K562 (cell line): ENCODE measurements at regions not wholly inside any gene's neighbourhood (a gene's known extent, or its start where the extent isn't known, plus 50 kb on each side); places are given as distances from the start of the nearest gene placed in this dataset.

ENCODE experiments used
- ATAC-seq: fragments of 200-7000 bp; cut with Tn5 transposase; 3 replicates; pipeline ENCODE4 v1.9.1; 2020; ENCODE audit warnings: moderate library complexity
- BruUV-seq: library from RNA; stranded (reverse); fragments of 400-500 nt; replicated peaks from 2 replicates; lab custom pipeline; 2021; lab: Mats Ljungman, UMichigan
- CTCF ChIA-PET: fragments of 300-600 bp; formaldehyde crosslinking; extraction: SDS; loops from one replicate; lab custom pipeline; 2021; ENCODE audit warnings: low intra/inter-chr PET ratio; lab: Yijun Ruan, JAX
- POLR2A ChIA-PET: fragments of 300-600, 350-650 bp; sonication (Branson Sonifier 250); formaldehyde crosslinking; extraction: SDS; loops from one replicate; lab custom pipeline; 2021; ENCODE audit warnings: antibody characterized with exemption, inconsistent platforms; lab: Yijun Ruan, JAX
- DNase-seq, 4 experiments: peaks; one replicate each; pipeline versions ENCODE4 v3.0.0 to v3.0.0-alpha.2; 2011 to 2018; ENCODE audit warnings: low spot score in 3 of 4, mixed read lengths in 3 of 4; ENCODE audit errors: extremely low read depth in 1 of 4
- FAIRE-seq: peaks from 2 replicates; lab custom pipeline; 2011; peaks lifted over from hg19 to GRCh38; lab: Jason Lieb, UNC
- H2AFZ ChIP-seq: 2 replicates; pipeline ENCODE4 v1.6.0; 2011; ENCODE audit warnings: low read depth, low read length, control low read depth, inconsistent platforms
- H3K27ac ChIP-seq: fragments of 200-600 bp; 3 replicates; pipeline ENCODE4 v1.8.0; 2011; ENCODE audit warnings: low read depth, mild to moderate bottlenecking, control low read depth, inconsistent platforms, low read length, moderate library complexity, mixed read lengths; ENCODE audit errors: extremely low read depth
- H3K27me3 ChIP-seq, 2 experiments: fragments of 300-600 bp in 1 of 2; 2 replicates in 1 of 2; 3 replicates in 1 of 2; pipeline versions ENCODE4 v1.6.0 to v1.8.0; 2011; ENCODE audit warnings: inconsistent platforms in 2 of 2, low read length in 2 of 2, mild to moderate bottlenecking in 1 of 2, mixed read lengths in 1 of 2, moderate library complexity in 1 of 2; ENCODE audit not compliant: control insufficient read depth in 2 of 2, insufficient read depth in 2 of 2
- H3K36me3 ChIP-seq: fragments of 300-600 bp; 3 replicates; pipeline ENCODE4 v1.8.0; 2011; ENCODE audit warnings: mild to moderate bottlenecking, low read length, inconsistent platforms; ENCODE audit not compliant: control insufficient read depth, insufficient read depth
- H3K4me1 ChIP-seq, 2 experiments: fragments of 200-600 bp in 1 of 2; replicated peaks in 1 of 2; 2 replicates in 1 of 2; 3 replicates in 1 of 2; pipeline versions ENCODE4 v1.5.1 to v1.8.0; 2011; ENCODE audit warnings: inconsistent platforms in 2 of 2, low read length in 2 of 2, mild to moderate bottlenecking in 1 of 2, mixed read lengths in 1 of 2, moderate library complexity in 1 of 2; ENCODE audit not compliant: control insufficient read depth in 2 of 2, insufficient read depth in 2 of 2
- H3K4me2 ChIP-seq: 2 replicates; pipeline ENCODE4 v1.6.1; 2011; ENCODE audit warnings: low read length, control low read depth, inconsistent platforms, mixed read lengths; ENCODE audit not compliant: insufficient read depth
- H3K4me3 ChIP-seq: fragments of 200-600 bp; sonication (generic), shearing (Covaris generic); 2 replicates; pipeline ENCODE4 v1.5.1; 2016; ENCODE audit warnings: control low read depth, inconsistent platforms
- H3K79me2 ChIP-seq: fragments of 200-600 bp; 3 replicates; pipeline ENCODE4 v1.8.0; 2011; ENCODE audit warnings: low read length, inconsistent platforms; ENCODE audit not compliant: control insufficient read depth, insufficient read depth
- H3K9ac ChIP-seq, 2 experiments: 2 replicates each; pipeline versions ENCODE4 v1.6.0 to v1.6.1; 2011; ENCODE audit warnings: low read depth in 2 of 2, low read length in 2 of 2, control low read depth in 1 of 2, inconsistent platforms in 1 of 2, mild to moderate bottlenecking in 1 of 2, mixed read lengths in 1 of 2; ENCODE audit not compliant: insufficient read depth in 1 of 2
- H3K9me1 ChIP-seq: one replicate; pipeline ENCODE4 v1.6.0; 2011; ENCODE audit warnings: inconsistent platforms, mild to moderate bottlenecking, low read length, moderate library complexity; ENCODE audit not compliant: control insufficient read depth, insufficient read depth
- H3K9me3 ChIP-seq: replicated peaks from 2 replicates; pipeline ENCODE4 v1.5.1; 2011; ENCODE audit warnings: low read depth, low read length, inconsistent platforms; ENCODE audit not compliant: control insufficient read depth, insufficient read depth
- H4K20me1 ChIP-seq: replicated peaks from 2 replicates; pipeline ENCODE4 v1.6.1; 2011; ENCODE audit warnings: low read length, inconsistent platforms, mixed read lengths; ENCODE audit not compliant: control insufficient read depth, insufficient read depth
- HSF4 ChIP-seq: fragments of 250-450 bp; sonication (Bioruptor Pico); IDR thresholded peaks from 2 replicates; pipeline ENCODE4 v2.1.2; 2022; ENCODE audit warnings: mild to moderate bottlenecking, moderate library complexity, borderline replicate concordance
- ILF3 ChIP-seq: fragments of 450-650 bp; IDR thresholded peaks from 2 replicates; pipeline ENCODE4 v1.6.1; 2018; ENCODE audit warnings: antibody characterized with exemption, mild to moderate bottlenecking, moderate library complexity, borderline replicate concordance
- KDM2B ChIP-seq: fragments of 250-450 bp; sonication (Bioruptor Pico); IDR thresholded peaks from 2 replicates; pipeline ENCODE4 v1.8.0; 2021; ENCODE audit warnings: mild to moderate bottlenecking, moderate library complexity
- KLF16 ChIP-seq: IDR thresholded peaks from 2 replicates; pipeline ENCODE4 v1.6.1; 2016; ENCODE audit warnings: antibody characterized with exemption
- NEUROD1 ChIP-seq: fragments of 150-350 bp; IDR thresholded peaks from 2 replicates; pipeline ENCODE4 v1.6.1; 2014; ENCODE audit warnings: borderline replicate concordance, low read length, low read depth; ENCODE audit not compliant: partially characterized antibody
- PRMT5 ChIP-seq: sonication (generic); formaldehyde crosslinking; IDR thresholded peaks from 2 replicates; pipeline ENCODE4 v1.5.0; 2020; ENCODE audit warnings: missing genetic modification reagents
- TAF9B ChIP-seq: fragments of 450-650 bp; IDR thresholded peaks from 2 replicates; pipeline ENCODE4 v1.6.1; 2018; ENCODE audit warnings: mild to moderate bottlenecking; ENCODE audit not compliant: partially characterized antibody
- ZNF586 ChIP-seq: fragments of 450-650 bp; formaldehyde crosslinking; conservative IDR thresholded peaks from 2 replicates; pipeline ENCODE4 v1.4.0; 2020; ENCODE audit warnings: mild to moderate bottlenecking, moderate library complexity
- ZSCAN29 ChIP-seq: fragments of 450-650 bp; IDR thresholded peaks from 2 replicates; pipeline ENCODE4 v1.6.1; 2017
- WGBS: fragments of 100-300 bp; shearing (Covaris generic); methylation state at CpG from one replicate; pipeline ENCODE4 v1.1.6; 2016; ENCODE audit warnings: low coverage, mixed read lengths; ENCODE audit not compliant: insufficient coverage; ENCODE audit errors: missing lambda C conversion rate; 5-methylcytosine and 5-hydroxymethylcytosine counted together
- in situ Hi-C: fragments of 300-500 bp; cut with MboI; formaldehyde crosslinking; loops from 4 replicates; pipeline ENCODE4 v1.15.0; 2018; ENCODE audit warnings: inconsistent platforms, mixed read lengths
- intact Hi-C: fragments of 100-400 bp; cut with micrococcal nuclease; formaldehyde crosslinking; loops from 2 replicates; pipeline ENCODE4 v1.14.2; 2022
- TF ChIP-seq, protein P1 (sequence below): fragments of 450-650 bp; IDR thresholded peaks from 2 replicates; pipeline ENCODE4 v1.6.1; 2017; ENCODE audit warnings: antibody characterized with exemption
- TF ChIP-seq, protein P2 (sequence below): fragments of 450-650 bp; IDR thresholded peaks from 2 replicates; pipeline ENCODE4 v1.6.1; 2016; ENCODE audit warnings: low read depth

DNA sequence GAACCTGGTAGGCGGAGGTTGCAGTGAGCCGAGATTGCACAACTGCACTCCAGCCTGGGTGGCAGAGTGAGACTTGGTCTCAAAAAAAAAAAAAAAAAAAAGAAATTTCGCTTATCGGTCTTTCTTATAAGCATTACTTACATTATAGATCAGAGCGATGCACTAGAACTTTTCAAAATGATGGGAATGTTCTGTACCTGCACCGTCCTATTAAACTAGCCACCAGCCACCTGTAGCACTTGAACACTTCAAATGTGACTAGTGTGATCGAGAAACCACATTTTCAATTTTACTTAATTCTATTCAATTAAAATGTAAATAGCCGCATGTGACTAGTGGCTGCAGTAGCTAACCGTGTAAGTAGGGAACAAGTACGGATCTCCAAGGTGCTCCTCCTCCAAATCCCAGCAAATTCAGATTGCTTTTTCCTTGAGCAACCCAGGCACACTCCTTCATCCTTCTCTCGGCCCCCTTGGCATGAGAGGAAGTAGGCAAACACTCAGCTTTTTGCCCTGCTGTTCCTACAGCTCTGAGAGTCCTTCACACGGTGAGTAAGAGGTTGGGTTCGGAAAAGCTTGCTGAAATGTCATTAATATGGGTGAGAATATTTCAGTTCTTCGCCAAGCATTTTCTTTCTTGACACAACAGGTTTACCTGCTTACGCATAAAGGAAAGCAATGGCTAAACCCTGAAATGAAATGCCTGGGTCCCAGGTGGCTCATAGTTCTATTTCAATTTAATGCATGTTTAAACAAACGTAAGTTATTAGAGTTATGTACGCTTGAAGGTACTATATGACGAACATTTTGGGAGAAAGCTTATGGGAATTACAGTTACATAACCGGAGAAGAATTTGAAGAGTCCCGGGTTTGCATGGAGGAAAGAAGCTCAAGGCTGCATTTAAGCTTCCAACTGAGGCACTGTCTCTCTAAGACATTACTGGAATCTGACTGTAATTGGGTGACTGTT lies 69.5 kb upstream of the HUNK start:
- no peaks in the 10 kb centered on the region for H3K36me3 ChIP-seq
- H3K27me3 ChIP-seq = peaks cover 38 to 41% of the 10 kb centered on the region in 2 experiments
- H4K20me1 ChIP-seq = peaks cover 8% of the 10 kb centered on the region; the same call in 1 of the 2 replicates
- POLR2A ChIA-PET = no interaction called here
- intact Hi-C loops = no loop called here
- no peaks in the 10 kb centered on the region for H3K79me2 ChIP-seq
- DNase-seq (no peak), ATAC-seq (no peak), FAIRE-seq (peak; percentile 6)
- H3K4me3 ChIP-seq = no peak overlapping the region
- H3K9me3 ChIP-seq = no peaks in the 10 kb centered on the region
- WGBS = 2% methylated on average over 19 of the region's 20 CpGs
- no TSS peak for BruUV-seq
- CTCF ChIA-PET = no interaction called here
- TF ChIP-seq KDM2B (CRISPR knock-in tag) (no peak), ILF3 (no peak), ZSCAN29 (no peak), KLF16 (no peak), ZNF586 (CRISPR knock-in tag) (no peak), NEUROD1 (no peak), PRMT5 (CRISPR knock-in tag) (no peak), TAF9B (no peak), HSF4 (CRISPR knock-in tag) (no peak)
- TF ChIP-seq, protein P1, sequence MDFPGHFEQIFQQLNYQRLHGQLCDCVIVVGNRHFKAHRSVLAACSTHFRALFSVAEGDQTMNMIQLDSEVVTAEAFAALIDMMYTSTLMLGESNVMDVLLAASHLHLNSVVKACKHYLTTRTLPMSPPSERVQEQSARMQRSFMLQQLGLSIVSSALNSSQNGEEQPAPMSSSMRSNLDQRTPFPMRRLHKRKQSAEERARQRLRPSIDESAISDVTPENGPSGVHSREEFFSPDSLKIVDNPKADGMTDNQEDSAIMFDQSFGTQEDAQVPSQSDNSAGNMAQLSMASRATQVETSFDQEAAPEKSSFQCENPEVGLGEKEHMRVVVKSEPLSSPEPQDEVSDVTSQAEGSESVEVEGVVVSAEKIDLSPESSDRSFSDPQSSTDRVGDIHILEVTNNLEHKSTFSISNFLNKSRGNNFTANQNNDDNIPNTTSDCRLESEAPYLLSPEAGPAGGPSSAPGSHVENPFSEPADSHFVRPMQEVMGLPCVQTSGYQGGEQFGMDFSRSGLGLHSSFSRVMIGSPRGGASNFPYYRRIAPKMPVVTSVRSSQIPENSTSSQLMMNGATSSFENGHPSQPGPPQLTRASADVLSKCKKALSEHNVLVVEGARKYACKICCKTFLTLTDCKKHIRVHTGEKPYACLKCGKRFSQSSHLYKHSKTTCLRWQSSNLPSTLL = no peak
- TF ChIP-seq, protein P2, sequence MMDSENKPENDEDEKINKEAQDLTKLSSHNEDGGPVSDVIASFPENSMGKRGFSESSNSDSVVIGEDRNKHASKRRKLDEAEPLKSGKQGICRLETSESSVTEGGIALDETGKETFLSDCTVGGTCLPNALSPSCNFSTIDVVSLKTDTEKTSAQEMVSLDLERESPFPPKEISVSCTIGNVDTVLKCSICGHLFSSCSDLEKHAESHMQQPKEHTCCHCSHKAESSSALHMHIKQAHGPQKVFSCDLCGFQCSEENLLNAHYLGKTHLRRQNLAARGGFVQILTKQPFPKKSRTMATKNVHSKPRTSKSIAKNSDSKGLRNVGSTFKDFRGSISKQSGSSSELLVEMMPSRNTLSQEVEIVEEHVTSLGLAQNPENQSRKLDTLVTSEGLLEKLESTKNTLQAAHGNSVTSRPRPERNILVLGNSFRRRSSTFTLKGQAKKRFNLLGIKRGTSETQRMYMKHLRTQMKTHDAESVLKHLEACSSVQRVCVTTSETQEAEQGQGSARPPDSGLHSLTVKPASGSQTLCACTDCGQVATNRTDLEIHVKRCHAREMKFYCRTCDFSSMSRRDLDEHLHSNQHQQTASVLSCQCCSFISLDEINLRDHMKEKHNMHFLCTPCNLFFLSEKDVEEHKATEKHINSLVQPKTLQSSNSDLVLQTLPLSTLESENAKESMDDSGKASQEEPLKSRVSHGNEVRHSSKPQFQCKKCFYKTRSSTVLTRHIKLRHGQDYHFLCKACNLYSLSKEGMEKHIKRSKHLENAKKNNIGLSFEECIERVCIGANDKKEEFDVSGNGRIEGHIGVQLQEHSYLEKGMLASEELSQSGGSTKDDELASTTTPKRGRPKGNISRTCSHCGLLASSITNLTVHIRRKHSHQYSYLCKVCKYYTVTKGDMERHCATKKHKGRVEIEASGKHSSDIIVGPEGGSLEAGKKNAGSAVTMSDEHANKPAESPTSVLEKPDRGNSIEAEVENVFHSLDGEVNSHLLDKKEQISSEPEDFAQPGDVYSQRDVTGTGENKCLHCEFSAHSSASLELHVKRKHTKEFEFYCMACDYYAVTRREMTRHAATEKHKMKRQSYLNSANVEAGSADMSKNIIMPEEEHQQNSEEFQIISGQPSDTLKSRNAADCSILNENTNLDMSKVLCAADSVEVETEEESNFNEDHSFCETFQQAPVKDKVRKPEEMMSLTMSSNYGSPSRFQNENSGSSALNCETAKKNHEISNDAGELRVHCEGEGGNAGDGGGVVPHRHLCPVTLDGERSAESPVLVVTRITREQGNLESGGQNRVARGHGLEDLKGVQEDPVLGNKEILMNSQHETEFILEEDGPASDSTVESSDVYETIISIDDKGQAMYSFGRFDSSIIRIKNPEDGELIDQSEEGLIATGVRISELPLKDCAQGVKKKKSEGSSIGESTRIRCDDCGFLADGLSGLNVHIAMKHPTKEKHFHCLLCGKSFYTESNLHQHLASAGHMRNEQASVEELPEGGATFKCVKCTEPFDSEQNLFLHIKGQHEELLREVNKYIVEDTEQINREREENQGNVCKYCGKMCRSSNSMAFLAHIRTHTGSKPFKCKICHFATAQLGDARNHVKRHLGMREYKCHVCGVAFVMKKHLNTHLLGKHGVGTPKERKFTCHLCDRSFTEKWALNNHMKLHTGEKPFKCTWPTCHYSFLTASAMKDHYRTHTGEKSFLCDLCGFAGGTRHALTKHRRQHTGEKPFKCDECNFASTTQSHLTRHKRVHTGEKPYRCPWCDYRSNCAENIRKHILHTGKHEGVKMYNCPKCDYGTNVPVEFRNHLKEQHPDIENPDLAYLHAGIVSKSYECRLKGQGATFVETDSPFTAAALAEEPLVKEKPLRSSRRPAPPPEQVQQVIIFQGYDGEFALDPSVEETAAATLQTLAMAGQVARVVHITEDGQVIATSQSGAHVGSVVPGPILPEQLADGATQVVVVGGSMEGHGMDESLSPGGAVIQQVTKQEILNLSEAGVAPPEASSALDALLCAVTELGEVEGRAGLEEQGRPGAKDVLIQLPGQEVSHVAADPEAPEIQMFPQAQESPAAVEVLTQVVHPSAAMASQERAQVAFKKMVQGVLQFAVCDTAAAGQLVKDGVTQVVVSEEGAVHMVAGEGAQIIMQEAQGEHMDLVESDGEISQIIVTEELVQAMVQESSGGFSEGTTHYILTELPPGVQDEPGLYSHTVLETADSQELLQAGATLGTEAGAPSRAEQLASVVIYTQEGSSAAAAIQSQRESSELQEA = no peak
- no peak overlapping the region for H3K9ac ChIP-seq
- H3K27ac ChIP-seq = no peak overlapping the region
- no peaks in the 10 kb centered on the region; a peak in 1 of 5 replicates for H3K4me1 ChIP-seq
- in situ Hi-C loops = no loop called here
- no peaks in the 10 kb centered on the region for H3K9me1 ChIP-seq
- no peak overlapping the region for H3K4me2 ChIP-seq
- H2AFZ ChIP-seq = no peak overlapping the region
